ENCODE measurements at regions not wholly inside any gene's neighbourhood (a gene's known extent, or its start where the extent isn't known, plus 50 kb on each side); places are given as distances from the start of the nearest gene placed in this dataset.

GRCh38 chr11:19430754-19431398 is 190.1 kb upstream of the E2F8 start:
- TF ChIP-seq RAD21 (IDR thresholded peaks at IDR 0.05 in 1 of 2, conservative IDR thresholded peaks at IDR 0.05 in 1 of 2; ENCODE audit: low read depth in 2 of 2, low read length in 2 of 2) = no peak
- no peak for TF ChIP-seq CTCF (IDR thresholded peaks at IDR 0.05; ENCODE audit: control extremely low read depth in 1 of 3, insufficient read depth in 1 of 3, low read depth in 1 of 3, low read length in 3 of 3)
- TF ChIP-seq SIN3A (conservative IDR thresholded peaks at IDR 0.05 in 1 of 2, IDR thresholded peaks at IDR 0.05 in 1 of 2; ENCODE audit: low read depth in 1 of 2, low read length in 2 of 2) = no peak
- TF ChIP-seq ATF3 (IDR thresholded peaks at IDR 0.05; ENCODE audit: insufficient read depth, low read depth, low read length) = no peak
